ENCODE measurements at regions not wholly inside any gene's neighbourhood (a gene's known extent, or its start where the extent isn't known, plus 50 kb on each side); places are given as distances from the start of the nearest gene placed in this dataset.

GRCh38 chr18:44423814-44424644 is 256.7 kb upstream of the SETBP1 start:
- DNase-seq (ENCODE audit: low spot score): no peak

DNA sequence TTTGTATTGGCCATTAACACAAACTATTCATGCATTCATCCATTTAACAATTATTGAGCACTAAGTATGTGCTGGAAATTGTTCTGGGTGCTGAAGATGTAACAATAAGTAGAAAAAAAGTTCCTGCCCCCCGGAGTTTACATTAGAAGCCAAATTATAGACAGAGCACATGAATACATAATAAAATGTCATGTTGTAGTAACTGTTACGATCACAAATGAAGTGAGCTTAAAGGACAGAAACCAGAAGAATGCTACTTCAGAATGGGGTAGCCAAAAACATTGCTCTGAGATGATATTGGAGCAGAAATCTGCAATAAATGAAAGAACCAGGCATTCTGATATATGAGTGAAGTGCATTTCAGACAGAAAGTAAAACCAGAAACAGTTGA is 256.0 kb upstream of the SETBP1 start:
- DNase-seq (ENCODE audit: low spot score): no peak

GRCh38 chr18:44425161-44425560 is 255.5 kb upstream of the SETBP1 start:
- DNase-seq (ENCODE audit: low spot score): no peak

GRCh38 chr18:44437603-44438002 is 243.1 kb upstream of the SETBP1 start:
- no peak for DNase-seq (ENCODE audit: low spot score)

GRCh38 chr18:44450226-44450625 is 230.5 kb upstream of the SETBP1 start:
- no peak for DNase-seq (ENCODE audit: low spot score)

- DNase-seq (ENCODE audit: low spot score): no peak
Observed at GRCh38 chr18:44452346-44452745, 228.3 kb upstream of the SETBP1 start.

- no peak for DNase-seq (ENCODE audit: low spot score)
Observed at GRCh38 chr18:44453505-44453904, 227.2 kb upstream of the SETBP1 start.

GRCh38 chr18:44458777-44459176 is 221.9 kb upstream of the SETBP1 start:
- no peak for DNase-seq (ENCODE audit: low spot score)

GRCh38 chr18:44464398-44465180 is 216.1 kb upstream of the SETBP1 start:
- no peak for DNase-seq (ENCODE audit: low spot score)

- no peak for DNase-seq (ENCODE audit: low spot score)
Observed at GRCh38 chr18:44465381-44465841, 215.3 kb upstream of the SETBP1 start.

DNA sequence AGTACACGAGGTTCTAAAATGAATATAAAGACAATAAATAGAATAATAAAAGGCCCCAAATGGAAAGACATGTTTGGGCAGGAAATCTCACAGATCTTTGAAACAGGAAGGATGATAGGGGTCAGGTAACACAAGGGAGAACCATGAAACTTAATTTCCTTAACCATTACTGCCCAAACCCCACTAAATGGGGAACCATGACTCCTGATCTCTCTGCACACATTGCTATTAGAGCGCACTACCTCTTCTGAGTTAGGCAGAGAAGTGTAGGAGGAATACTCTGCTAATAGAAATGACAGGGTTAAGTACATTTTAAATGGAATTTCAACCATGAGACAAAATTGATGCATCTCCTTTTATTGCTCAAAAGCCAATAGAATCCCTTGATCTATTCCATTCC is 213.7 kb upstream of the SETBP1 start:
- DNase-seq (ENCODE audit: low spot score): no peak

DNA sequence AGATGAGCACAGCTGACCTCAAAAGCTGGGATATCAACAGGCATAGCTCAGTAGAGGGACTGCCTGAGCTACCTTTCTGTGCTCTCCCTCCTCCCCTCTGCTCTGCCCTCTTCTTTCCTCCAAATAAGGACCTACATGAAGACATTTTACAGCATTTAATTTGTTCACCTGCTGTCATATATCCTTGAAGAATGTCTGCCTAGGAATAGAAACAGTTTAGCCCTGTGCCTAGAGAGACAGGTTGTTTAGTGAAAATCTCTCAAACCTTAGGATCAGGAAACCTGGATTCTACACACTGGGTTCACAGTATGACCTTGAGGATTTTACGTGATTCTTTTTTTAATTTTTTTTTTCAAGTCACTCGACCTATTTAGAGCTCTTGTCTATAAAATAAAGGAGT is 213.0 kb upstream of the SETBP1 start:
- DNase-seq (ENCODE audit: low spot score): no peak

GRCh38 chr18:44473394-44474066 is 207.2 kb upstream of the SETBP1 start:
- no peak for DNase-seq (ENCODE audit: low spot score)

DNA sequence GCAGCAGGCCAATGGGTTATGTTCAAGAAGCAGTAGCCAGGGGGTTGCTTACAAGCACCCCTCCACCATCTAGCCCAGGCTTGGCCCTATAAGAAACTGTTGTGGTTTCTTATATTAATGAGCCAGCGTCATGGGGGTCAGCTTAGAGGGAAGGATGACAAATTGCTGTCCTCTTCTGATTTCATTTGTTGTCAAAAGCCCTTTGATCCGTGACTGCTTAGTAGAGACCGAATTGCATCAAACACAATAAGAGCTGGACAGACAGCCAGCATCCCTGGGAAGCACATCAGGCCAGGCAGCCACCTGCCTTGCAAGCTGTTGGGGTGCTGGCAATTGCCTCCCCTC is 206.6 kb upstream of the SETBP1 start:
- no peak for DNase-seq (ENCODE audit: low spot score)

DNA sequence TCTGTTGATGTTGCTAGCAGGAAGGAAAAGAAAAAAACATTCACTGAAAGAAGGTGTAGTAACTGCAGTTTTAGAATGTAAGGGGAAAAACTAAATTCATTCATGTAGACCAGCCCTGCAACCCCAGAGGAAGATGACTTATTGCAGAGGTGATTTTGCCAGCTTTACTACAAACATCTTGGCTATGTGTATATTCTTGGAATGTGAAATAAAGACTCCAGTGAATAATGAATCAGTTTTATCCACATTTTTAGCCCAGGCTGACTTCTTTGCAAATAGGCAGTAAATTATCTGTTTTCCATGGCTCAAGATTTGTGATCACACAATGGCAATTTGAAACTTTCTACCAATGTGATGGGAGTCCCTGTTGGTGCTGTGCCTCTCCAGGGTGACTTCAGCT is 206.1 kb upstream of the SETBP1 start:
- DNase-seq (ENCODE audit: low spot score): no peak

- DNase-seq (ENCODE audit: low spot score): no peak
Observed at GRCh38 chr18:44482761-44483160, 197.9 kb upstream of the SETBP1 start.

- no peak for DNase-seq (ENCODE audit: low spot score)
Observed at GRCh38 chr18:44495151-44495550, 185.5 kb upstream of the SETBP1 start.

- no peak for DNase-seq (ENCODE audit: low spot score)
Observed at GRCh38 chr18:44497311-44497710, 183.4 kb upstream of the SETBP1 start.

DNA sequence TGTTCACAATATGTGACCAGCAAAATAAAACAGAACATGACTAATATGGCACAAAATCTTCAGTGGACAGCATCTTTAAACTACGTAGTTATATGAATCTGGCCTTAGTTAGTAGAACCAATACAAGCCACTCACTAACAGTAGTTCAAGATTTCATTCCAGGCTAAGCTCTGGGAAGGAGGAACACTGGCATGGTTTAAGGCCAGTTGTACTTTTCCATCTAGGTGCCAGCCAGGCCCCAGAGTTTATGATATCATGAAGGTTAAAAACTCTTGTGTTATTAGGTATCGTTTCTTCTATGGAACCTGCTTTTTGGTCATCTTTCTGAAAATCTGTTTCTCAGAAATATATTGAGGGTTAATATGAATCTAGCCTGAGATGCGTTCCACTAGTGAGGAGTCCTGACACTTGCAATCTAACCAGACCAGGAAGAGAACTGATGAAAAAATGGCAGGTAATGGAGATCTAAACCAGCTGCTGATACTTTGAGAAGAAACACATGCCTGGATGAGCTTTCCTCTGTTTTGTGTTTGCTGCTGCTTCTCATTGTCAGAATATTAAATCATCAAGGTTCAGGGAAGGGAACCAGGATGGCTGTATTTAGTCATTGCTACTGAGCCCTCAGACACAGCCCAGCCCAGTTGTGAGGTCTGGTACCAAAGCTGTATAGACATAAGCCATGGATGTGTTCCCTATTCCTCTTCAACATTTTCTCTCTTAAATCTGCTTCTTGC is 182.8 kb upstream of the SETBP1 start:
- no peak for DNase-seq (ENCODE audit: low spot score)

- no peak for DNase-seq (ENCODE audit: low spot score)
Observed at GRCh38 chr18:44500808-44501610, 179.7 kb upstream of the SETBP1 start.

GRCh38 chr18:44502221-44502620 is 178.5 kb upstream of the SETBP1 start:
- no peak for DNase-seq (ENCODE audit: low spot score)

Data from ureter (tissue), 1 donor.